CD4-positive, alpha-beta T cell treated with Interferon alpha-2 for 1 hour (primary cell): ENCODE measurements at regions not wholly inside any gene's neighbourhood (a gene's known extent, or its start where the extent isn't known, plus 50 kb on each side); places are given as distances from the start of the nearest gene placed in this dataset.

Source experiments
- DNase-seq, 2 donors: peaks; one replicate each; pipeline ENCODE4 v3.0.0-alpha.2; 2020 to 2022

GRCh38 chr12:24463375-24463774, 485.5 kb downstream of the BCAT1 start:
- no peak for DNase-seq

GRCh38 chr12:24462946-24463345, 486.0 kb downstream of the BCAT1 start:
- DNase-seq = no peak

- DNase-seq = no peak
Measured at GRCh38 chr12:24460506-24460905, 488.4 kb downstream of the BCAT1 start.

- DNase-seq = no peak
Measured at GRCh38 chr12:24460099-24460498, 488.8 kb downstream of the BCAT1 start.

GRCh38 chr12:24455811-24456210, 493.1 kb downstream of the BCAT1 start:
- DNase-seq = no peak

GRCh38 chr12:24447678-24448077, 498.2 kb upstream of the SOX5 start:
- no peak for DNase-seq

GRCh38 chr12:24446287-24446686, 496.8 kb upstream of the SOX5 start:
- no peak for DNase-seq

GRCh38 chr12:24444634-24445033, 495.2 kb upstream of the SOX5 start:
- DNase-seq = no peak

- no peak for DNase-seq
Measured at GRCh38 chr12:24441458-24441857, 492.0 kb upstream of the SOX5 start.

- DNase-seq = no peak
Measured at GRCh38 chr12:24436667-24437066, 487.2 kb upstream of the SOX5 start.

GRCh38 chr12:24431872-24432271, 482.4 kb upstream of the SOX5 start:
- DNase-seq = no peak

GRCh38 chr12:24427776-24428175, 478.3 kb upstream of the SOX5 start:
- DNase-seq = no peak

- DNase-seq = no peak
Measured at GRCh38 chr12:24425601-24425970, 476.1 kb upstream of the SOX5 start.

- no peak for DNase-seq
Measured at GRCh38 chr12:24424889-24425600, 475.6 kb upstream of the SOX5 start.

GRCh38 chr12:24424376-24424775, 474.9 kb upstream of the SOX5 start:
- no peak for DNase-seq

- no peak for DNase-seq
Measured at GRCh38 chr12:24423611-24424010, 474.1 kb upstream of the SOX5 start.

- DNase-seq = no peak
Measured at GRCh38 chr12:24421759-24422158, 472.3 kb upstream of the SOX5 start.

GRCh38 chr12:24418157-24418556, 468.7 kb upstream of the SOX5 start:
- DNase-seq = no peak

- DNase-seq = no peak
Measured at GRCh38 chr12:24416423-24417109, 467.1 kb upstream of the SOX5 start.

GRCh38 chr12:24415934-24416333, 466.5 kb upstream of the SOX5 start:
- DNase-seq = no peak

GRCh38 chr12:24414480-24414879, 465.0 kb upstream of the SOX5 start:
- DNase-seq = no peak

GRCh38 chr12:24411948-24412347, 462.5 kb upstream of the SOX5 start:
- DNase-seq = no peak

- DNase-seq = no peak
Measured at GRCh38 chr12:24409868-24410267, 460.4 kb upstream of the SOX5 start.

GRCh38 chr12:24408305-24408704, 458.8 kb upstream of the SOX5 start:
- DNase-seq = no peak

GRCh38 chr12:24407884-24408283, 458.4 kb upstream of the SOX5 start:
- no peak for DNase-seq
